WERI-Rb-1 (cell line): ENCODE measurements at regions not wholly inside any gene's neighbourhood (a gene's known extent, or its start where the extent isn't known, plus 50 kb on each side); places are given as distances from the start of the nearest gene placed in this dataset.
"Not testable (repeated sequence)": the region's sequence is repeated elsewhere in the genome, so short reads cannot be mapped to it uniquely, and the experiment has no call there.

Source experiments
- DNase-seq: peaks from one replicate; pipeline ENCODE4 v3.0.0-alpha.2; 2020
- H3K27ac ChIP-seq: fragments of 250-450 bp; sonication (Bioruptor Pico); 2 replicates; pipeline ENCODE4 v1.5.1; 2020; ENCODE audit warnings: mild to moderate bottlenecking, moderate library complexity
- H3K27me3 ChIP-seq: fragments of 250-450 bp; sonication (Bioruptor Pico); 2 replicates; pipeline ENCODE4 v1.5.1; 2021; ENCODE audit warnings: mild to moderate bottlenecking, low read depth, moderate library complexity; ENCODE audit not compliant: insufficient read depth, severe bottlenecking
- H3K36me3 ChIP-seq: fragments of 250-450 bp; sonication (Bioruptor Pico); 2 replicates; pipeline ENCODE4 v1.5.1; 2020; ENCODE audit warnings: mild to moderate bottlenecking, moderate library complexity
- H3K4me3 ChIP-seq: 2 replicates; pipeline ENCODE4 v1.5.1; 2011; ENCODE audit warnings: low read depth, mild to moderate bottlenecking, control low read depth, low read length
- H3K9me3 ChIP-seq: fragments of 250-450 bp; sonication (Bioruptor Pico); 2 replicates; pipeline ENCODE4 v1.5.1; 2021; ENCODE audit warnings: mild to moderate bottlenecking, moderate library complexity; ENCODE audit not compliant: severe bottlenecking
- TF ChIP-seq, protein P1 (sequence below): IDR thresholded peaks from 2 replicates; pipeline ENCODE4 v1.5.1; 2011; ENCODE audit warnings: low read depth, mild to moderate bottlenecking, control low read depth, inconsistent platforms, low read length

DNA sequence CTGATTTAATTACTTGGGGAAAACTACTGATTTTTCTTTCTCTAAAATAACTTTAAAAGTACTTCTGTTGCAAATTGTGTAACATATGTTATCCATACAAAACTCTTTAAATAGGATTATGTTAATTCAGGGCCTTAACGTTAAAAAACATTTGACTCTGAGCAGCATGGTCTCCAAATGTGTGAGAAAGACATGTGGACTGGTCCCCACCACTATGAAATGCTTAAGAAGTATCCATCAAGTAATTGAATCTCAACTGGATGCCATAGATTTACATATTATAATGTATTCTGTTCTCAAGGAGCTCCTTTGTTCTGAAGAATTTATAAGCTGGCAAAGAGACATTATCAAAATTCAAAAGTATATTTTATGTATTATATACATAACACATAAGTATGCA lies 130.8 kb upstream of the HEY2 start:
- Histone ChIP-seq H3K4me3 (no peak overlapping the region), H3K27ac (no peak overlapping the region), H3K9me3 (no peaks in the 10 kb centered on the region), H3K27me3 (no peaks in the 10 kb centered on the region), H3K36me3 (no peaks in the 10 kb centered on the region)
- TF ChIP-seq, protein P1, sequence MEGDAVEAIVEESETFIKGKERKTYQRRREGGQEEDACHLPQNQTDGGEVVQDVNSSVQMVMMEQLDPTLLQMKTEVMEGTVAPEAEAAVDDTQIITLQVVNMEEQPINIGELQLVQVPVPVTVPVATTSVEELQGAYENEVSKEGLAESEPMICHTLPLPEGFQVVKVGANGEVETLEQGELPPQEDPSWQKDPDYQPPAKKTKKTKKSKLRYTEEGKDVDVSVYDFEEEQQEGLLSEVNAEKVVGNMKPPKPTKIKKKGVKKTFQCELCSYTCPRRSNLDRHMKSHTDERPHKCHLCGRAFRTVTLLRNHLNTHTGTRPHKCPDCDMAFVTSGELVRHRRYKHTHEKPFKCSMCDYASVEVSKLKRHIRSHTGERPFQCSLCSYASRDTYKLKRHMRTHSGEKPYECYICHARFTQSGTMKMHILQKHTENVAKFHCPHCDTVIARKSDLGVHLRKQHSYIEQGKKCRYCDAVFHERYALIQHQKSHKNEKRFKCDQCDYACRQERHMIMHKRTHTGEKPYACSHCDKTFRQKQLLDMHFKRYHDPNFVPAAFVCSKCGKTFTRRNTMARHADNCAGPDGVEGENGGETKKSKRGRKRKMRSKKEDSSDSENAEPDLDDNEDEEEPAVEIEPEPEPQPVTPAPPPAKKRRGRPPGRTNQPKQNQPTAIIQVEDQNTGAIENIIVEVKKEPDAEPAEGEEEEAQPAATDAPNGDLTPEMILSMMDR, result no peak
- no peak for DNase-seq

DNA sequence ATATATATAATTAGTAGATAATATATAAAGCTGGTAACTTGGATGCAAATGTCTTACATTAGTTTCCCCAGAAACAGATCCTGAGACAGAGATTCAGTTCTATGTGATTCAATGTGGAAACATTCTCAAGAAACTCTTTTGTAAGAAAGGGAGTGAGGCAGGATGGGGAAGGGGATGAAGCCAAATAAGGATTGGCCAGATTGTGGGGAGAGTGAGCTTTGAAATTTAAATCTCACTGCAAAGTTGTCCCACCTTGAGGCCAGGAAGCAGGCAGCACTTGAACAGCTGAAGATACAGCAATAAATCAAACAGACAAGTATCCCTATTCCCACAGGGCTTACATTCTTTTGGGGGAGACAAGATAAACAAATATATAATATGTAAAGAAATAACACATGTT lies 126.3 kb upstream of the HEY2 start:
- TF ChIP-seq, protein P1, result no peak
- H3K27ac ChIP-seq, result no peak overlapping the region
- no peaks in the 10 kb centered on the region for H3K27me3 ChIP-seq
- no peaks in the 10 kb centered on the region for H3K9me3 ChIP-seq
- no peak overlapping the region for H3K4me3 ChIP-seq
- H3K36me3 ChIP-seq, result no peaks in the 10 kb centered on the region
- no peak for DNase-seq

DNA sequence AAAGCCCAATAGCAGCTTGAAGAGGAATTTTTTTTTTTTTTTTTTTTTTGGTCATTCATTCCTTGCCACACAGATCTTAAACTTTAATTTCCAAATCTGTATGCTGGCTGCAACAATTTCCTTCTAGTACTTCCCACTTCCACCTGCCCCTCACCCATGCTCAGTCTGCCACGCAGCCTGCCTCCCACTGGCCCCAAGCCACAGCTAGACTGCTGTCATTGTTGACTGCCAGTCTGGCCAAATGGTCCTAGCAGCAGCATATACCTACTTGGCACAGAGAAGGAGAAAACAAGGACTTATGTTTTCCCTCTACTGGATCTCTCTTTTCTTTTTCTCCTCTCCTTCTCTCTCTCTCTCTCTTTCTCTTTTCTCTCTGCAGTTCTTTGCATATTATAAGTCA lies 118.3 kb upstream of the HEY2 start:
- Histone ChIP-seq H3K4me3 (no peak overlapping the region), H3K27me3 (no peaks in the 10 kb centered on the region), H3K36me3 (no peaks in the 10 kb centered on the region), H3K27ac (no peak overlapping the region), H3K9me3 (no peaks in the 10 kb centered on the region)
- TF ChIP-seq, protein P1, result peak; percentile 19; the same call in 1 of the 2 replicates
- DNase-seq, result no peak

DNA sequence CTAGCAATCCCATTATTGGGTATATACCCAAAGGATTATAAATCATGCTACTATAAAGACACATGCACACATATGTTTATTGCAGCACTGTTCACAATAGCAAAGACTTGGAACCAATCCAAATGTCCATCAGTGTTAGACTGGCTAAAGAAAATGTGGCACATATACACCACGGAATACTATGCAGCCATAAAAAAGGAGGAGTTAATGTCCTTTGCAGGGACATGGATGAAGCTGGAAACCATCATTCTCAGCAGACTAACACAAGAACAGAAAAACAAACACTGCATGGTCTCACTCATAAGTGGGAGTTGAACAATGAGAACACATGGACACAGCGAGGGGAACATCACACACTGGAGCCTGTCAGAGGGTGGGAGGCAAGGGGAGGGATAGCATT lies 113.4 kb upstream of the HEY2 start:
- not testable (repeated sequence) for DNase-seq, H3K27me3 ChIP-seq

DNA sequence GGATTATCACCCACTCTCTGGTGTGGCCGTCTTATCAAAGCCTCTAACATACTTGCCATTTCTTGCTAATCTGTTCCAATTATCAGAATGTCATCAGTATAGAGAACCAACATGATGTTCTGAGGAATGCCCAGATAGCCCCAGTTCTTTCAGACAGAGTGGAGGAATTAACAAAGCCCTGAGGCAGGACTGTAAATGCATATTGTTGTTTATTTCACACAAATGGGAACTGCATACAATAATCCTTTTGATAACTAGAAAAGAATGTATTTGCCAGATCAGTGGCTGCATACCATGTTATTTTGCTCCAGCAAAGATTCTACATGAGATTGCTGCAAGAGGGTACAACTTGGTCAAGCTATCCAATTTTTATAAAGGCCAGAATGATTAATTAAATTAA lies 112.8 kb upstream of the HEY2 start:
- no peak overlapping the region for H3K27ac ChIP-seq
- H3K9me3 ChIP-seq, result no peaks in the 10 kb centered on the region
- no peak for DNase-seq
- TF ChIP-seq, protein P1, result no peak
- H3K27me3 ChIP-seq, result no peaks in the 10 kb centered on the region
- no peak overlapping the region for H3K4me3 ChIP-seq
- no peaks in the 10 kb centered on the region for H3K36me3 ChIP-seq

More for the DNA sequence above, 113.4 kb upstream of the HEY2 start:
- not testable (repeated sequence) for H3K36me3 ChIP-seq, H3K27ac ChIP-seq, H3K9me3 ChIP-seq, H3K4me3 ChIP-seq

DNA sequence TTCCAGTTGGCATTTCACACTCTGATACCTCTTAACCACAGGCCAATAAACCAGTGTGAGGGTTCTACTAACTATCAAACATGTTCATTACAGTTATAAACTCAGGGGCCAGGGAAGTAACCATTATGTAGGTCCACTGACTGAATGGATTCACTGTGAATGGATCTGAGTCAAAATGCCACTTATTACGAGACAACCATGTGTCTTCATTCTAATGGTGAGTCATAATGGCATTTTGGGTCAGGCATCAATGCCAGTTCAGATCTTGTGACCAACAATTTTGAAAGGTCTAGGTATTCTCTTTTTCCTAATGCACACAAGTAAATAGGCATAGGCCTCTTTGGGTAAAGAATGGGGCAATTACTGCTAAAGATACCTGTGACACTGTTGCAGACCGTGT lies 112.2 kb upstream of the HEY2 start:
- TF ChIP-seq, protein P1, result no peak
- H3K27ac ChIP-seq, result no peak overlapping the region
- no peaks in the 10 kb centered on the region for H3K27me3 ChIP-seq
- H3K4me3 ChIP-seq, result no peak overlapping the region
- H3K36me3 ChIP-seq, result no peaks in the 10 kb centered on the region
- DNase-seq, result no peak
- no peaks in the 10 kb centered on the region for H3K9me3 ChIP-seq
